ENCODE measurements at regions not wholly inside any gene's neighbourhood (a gene's known extent, or its start where the extent isn't known, plus 50 kb on each side); places are given as distances from the start of the nearest gene placed in this dataset.

DNA sequence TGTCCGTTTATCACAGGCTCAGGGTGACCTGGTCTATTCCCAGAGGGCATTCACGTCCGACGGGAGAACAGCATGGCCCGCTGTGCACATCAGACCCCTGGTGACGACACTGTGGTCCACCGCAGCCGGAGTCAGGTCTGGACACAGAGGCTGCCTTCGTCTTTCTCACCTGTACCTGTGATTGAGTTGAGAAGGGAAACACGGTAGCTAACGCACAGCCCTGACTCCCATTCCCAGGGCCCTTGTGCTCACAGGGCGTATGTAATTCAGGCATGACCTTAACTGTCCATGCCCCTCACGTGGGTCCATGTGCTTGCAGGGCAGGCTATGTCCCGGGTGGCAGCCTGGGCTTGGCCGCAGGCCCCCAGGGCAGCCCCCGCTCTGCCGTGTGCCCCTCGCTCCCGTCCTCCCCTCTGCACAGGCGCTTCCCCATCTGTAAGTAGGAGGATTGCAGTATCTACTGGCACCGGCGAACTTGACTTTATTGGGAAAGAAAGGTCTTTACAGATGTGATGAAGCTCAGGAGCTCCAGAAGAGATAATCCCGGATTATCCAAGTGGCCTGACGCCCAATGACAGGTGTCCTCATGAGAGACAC, 221.3 kb upstream of the TCERG1L start:
- no peak overlapping the region for H3K27ac Mint-ChIP-seq

DNA sequence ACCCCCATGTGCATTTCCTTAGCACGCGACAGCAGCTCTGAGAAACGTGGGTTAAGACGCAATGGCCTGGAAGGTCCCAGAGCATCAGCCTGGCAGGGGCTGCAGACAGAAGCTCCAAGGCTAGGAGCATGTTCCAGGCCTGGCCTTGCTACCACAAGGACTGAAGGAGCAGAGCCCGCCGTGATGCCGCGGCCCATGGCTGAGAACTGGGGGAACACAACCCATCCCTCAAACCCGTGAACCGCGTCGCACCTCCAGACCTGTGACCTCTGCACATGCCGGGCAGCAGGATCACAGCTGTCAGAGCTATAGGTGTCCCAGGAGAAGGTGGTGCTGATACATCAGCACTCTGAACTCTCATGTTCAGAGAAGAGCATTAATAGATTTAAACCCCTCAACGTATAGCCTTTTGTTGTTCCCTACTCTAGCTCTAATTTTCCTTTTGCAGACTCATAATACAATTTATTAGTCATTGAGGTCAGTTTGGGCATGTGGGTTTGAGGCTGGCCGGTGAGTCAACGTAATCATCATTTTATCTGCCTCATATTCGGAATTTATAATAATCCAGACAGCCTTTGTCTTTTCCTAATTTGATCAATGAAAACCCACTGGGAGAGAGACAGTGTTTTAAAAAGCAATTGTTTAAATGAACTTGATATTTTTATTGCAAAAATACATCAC, 222.5 kb upstream of the TCERG1L start:
- no peaks in the 10 kb centered on the region for H3K9me3 Mint-ChIP-seq
- H3K4me3 Mint-ChIP-seq = no peak overlapping the region
- no peaks in the 10 kb centered on the region for H3K36me3 Mint-ChIP-seq (ENCODE audit: low read depth)
- H3K27me3 Mint-ChIP-seq (ENCODE audit: low read depth) = no peaks in the 10 kb centered on the region
- no peak overlapping the region for H3K27ac Mint-ChIP-seq
- no peaks in the 10 kb centered on the region for H3K4me1 Mint-ChIP-seq (ENCODE audit: low read depth)

More for the DNA sequence above, 221.3 kb upstream of the TCERG1L start:
- H3K27me3 Mint-ChIP-seq (ENCODE audit: low read depth) = no peaks in the 10 kb centered on the region
- H3K4me3 Mint-ChIP-seq = no peak overlapping the region
- H3K36me3 Mint-ChIP-seq (ENCODE audit: low read depth) = no peaks in the 10 kb centered on the region
- H3K9me3 Mint-ChIP-seq = no peaks in the 10 kb centered on the region
- no peaks in the 10 kb centered on the region for H3K4me1 Mint-ChIP-seq (ENCODE audit: low read depth)

DNA sequence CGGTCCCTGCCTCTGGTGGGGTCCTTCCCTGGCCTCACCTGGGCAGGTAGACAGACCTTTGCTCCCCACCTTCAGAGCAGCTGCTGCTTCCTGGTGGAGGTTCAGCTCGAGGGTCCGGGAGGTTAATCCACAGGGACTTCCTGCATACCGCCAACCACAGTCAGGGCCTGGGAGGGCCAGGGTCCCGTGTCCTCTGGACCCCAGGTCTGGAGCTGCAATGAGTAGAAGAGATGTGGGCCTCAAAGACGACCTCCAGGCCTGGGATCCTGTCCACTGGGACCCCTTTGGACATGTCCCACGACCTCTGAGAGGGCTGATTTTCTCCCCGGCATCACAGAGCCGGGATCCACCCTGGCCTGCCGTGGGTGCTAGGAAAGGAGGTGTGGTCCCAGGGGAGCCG, 223.3 kb upstream of the TCERG1L start:
- no peaks in the 10 kb centered on the region for H3K4me1 Mint-ChIP-seq (ENCODE audit: low read depth)
- H3K27me3 Mint-ChIP-seq (ENCODE audit: low read depth) = no peaks in the 10 kb centered on the region
- H3K36me3 Mint-ChIP-seq (ENCODE audit: low read depth) = no peaks in the 10 kb centered on the region
- no peaks in the 10 kb centered on the region for H3K9me3 Mint-ChIP-seq
- H3K27ac Mint-ChIP-seq = no peak overlapping the region
- no peak overlapping the region for H3K4me3 Mint-ChIP-seq

DNA sequence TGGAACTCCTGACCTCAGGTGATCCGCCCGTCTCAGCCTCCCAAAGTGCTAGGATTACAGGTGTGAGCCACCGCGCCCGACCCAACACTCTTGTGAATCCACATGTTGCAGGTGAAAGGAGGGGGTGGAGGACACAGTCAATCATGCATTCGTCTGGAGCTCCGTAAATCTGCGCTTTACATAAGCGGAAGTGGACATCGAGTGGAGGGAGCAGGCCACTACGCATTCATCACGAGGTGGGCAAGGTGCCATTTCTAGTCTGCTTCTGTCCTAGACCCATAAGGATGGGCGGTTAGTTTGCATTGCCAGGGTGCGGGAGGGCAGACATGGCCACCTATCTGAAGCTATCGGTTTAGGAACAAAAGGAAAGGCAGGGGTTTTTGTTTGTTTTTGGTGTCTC, 225.2 kb upstream of the TCERG1L start:
- no peak overlapping the region for H3K4me3 Mint-ChIP-seq
- H3K4me1 Mint-ChIP-seq (ENCODE audit: low read depth) = no peaks in the 10 kb centered on the region
- H3K27me3 Mint-ChIP-seq (ENCODE audit: low read depth) = peaks cover 4% of the 10 kb centered on the region

DNA sequence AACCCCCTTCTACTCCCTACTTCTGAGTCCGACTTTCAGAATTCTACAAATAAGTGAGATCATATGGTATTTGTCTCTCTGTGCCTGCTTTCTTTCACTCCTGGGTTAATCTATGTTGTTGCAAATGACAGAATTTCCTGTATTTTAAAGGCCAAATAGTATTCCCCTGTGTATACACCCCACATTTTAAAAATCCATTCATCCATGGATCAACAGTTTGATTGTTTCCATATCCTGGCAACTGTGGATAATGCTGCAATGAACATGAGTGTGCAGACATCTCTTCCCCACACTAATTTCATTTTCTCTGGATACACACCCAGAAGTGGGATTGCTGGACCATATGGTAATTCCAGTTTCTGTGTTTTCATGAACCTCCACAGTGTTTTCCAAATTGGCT, 225.8 kb upstream of the TCERG1L start:
- no peak overlapping the region for H3K27ac Mint-ChIP-seq
- H3K4me3 Mint-ChIP-seq = no peak overlapping the region
- H3K9me3 Mint-ChIP-seq = no peaks in the 10 kb centered on the region
- no peaks in the 10 kb centered on the region for H3K4me1 Mint-ChIP-seq (ENCODE audit: low read depth)
- H3K27me3 Mint-ChIP-seq (ENCODE audit: low read depth) = peaks cover 4% of the 10 kb centered on the region
- no peaks in the 10 kb centered on the region for H3K36me3 Mint-ChIP-seq (ENCODE audit: low read depth)

More for the DNA sequence above, 225.2 kb upstream of the TCERG1L start:
- Mint-ChIP-seq H3K9me3 (no peaks in the 10 kb centered on the region), H3K27ac (no peak overlapping the region), H3K36me3 (ENCODE audit: low read depth) (no peaks in the 10 kb centered on the region)

DNA sequence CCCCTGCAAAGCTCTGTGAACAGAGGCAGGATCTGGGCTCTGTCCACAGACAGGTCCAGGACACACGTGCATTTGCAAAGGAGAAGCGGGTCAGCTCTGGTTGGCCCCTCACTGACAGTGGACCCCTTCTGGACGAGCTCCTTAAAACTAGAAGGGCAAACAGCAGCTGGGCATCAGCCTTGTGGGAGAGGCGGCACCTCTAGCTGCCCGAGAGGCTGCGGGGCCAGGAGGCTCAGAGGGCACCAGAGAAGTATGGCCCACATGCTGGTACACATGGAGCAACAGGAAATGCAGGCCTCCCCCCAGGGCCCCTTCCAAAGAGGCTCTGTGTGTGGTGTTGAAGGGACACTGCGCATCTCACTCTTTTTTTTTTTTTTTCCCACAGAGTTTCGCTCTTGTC, 233.0 kb upstream of the TCERG1L start:
- Mint-ChIP-seq H3K27me3 (ENCODE audit: low read depth) (peaks cover 4% of the 10 kb centered on the region), H3K4me3 (no peak overlapping the region)

DNA sequence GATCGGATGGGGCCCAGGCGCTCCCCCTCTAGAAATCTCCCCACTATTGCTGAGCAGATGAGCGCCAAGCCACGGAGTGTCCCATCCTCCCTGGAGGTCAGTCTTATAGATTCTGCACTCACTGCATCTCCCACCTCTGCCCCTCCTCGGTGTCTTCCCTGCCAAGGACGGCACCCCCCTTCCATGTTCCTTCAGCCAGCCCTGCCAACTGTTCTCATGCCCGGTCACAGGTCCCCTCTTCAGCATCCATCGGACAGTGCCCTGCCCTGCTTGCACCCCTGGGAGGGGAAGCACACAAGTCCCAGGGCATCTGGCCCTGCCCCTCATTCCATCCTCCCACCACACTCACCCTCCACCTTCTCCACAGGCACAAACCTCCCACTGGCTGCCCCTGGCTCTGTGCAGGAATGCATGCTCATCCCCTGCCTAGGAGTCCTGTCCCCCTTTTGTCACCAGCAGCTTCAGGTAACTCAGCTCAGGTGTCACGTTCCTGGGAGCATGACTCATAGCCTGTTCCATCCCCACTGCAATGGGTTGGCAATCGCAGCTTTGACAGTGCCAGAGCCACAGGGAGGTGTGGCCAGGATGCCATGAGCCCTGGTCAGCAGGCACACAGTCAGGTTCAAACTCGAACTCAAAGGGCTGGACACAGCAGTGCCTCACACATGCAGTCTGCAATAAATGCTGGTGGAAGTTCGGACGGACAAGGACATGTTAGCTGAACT, 234.7 kb upstream of the TCERG1L start:
- H3K4me1 Mint-ChIP-seq (ENCODE audit: low read depth) = no peaks in the 10 kb centered on the region
- no peak overlapping the region for H3K4me3 Mint-ChIP-seq
- H3K27ac Mint-ChIP-seq = no peak overlapping the region
- no peaks in the 10 kb centered on the region for H3K27me3 Mint-ChIP-seq (ENCODE audit: low read depth)
- H3K36me3 Mint-ChIP-seq (ENCODE audit: low read depth) = no peaks in the 10 kb centered on the region
- H3K9me3 Mint-ChIP-seq = no peaks in the 10 kb centered on the region

More for the DNA sequence above, 233.0 kb upstream of the TCERG1L start:
- Mint-ChIP-seq H3K4me1 (ENCODE audit: low read depth) (no peaks in the 10 kb centered on the region), H3K36me3 (ENCODE audit: low read depth) (no peaks in the 10 kb centered on the region), H3K27ac (no peak overlapping the region), H3K9me3 (no peaks in the 10 kb centered on the region)

DNA sequence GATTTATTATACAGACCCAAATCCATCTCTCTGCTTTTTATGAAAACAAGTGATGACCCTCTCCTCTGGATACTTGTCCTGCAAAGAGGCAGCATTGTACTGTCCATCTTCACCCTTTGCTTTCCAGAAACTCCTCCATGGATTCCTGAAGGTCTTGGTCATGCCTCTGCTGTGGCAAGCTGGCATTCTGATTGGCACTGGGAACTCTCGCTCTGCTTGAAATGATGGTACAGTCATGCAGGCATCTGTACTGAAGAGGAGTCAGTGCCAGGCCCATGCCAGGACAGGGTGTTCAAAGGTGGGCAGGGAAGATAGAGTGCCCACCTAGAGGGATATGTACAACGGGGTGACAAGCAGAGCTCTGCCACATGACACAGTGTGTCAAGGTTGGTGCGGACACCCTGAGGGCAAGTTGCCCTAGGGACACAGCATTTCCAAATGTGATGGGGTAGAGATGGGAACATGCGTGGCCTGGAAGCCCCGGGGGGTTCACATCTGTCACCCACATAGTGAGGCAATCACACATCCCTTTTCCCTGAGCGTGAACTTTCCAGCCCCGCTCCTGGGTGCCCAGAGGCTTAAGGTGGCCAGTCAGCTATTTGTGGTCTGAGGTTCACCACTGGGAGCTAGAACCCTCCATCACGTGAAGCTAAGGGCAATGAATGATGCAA, 235.7 kb upstream of the TCERG1L start:
- Mint-ChIP-seq H3K27me3 (ENCODE audit: low read depth) (no peaks in the 10 kb centered on the region), H3K9me3 (no peaks in the 10 kb centered on the region), H3K36me3 (ENCODE audit: low read depth) (no peaks in the 10 kb centered on the region), H3K4me3 (no peak overlapping the region), H3K4me1 (ENCODE audit: low read depth) (no peaks in the 10 kb centered on the region), H3K27ac (no peak overlapping the region)

DNA sequence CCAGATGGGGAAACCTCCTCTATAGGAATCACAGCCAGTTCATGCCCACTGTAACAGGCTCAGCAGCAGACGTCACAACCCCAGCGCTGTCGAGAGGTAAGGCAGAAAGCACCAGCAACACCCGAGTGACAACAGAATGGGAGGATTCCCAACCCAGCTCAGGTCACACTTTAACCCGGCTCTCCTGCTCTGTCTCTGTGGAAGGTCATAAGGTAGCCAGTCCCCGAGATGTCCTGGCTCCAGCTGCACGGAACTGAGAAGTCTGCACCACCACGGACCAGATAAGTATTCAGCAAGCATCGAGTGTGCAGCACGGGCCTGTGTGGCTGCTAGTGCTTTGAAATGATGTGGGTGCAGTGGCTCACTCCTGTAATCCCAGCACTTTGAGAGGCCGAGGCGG, 236.7 kb upstream of the TCERG1L start:
- H3K4me3 Mint-ChIP-seq = no peak overlapping the region
- H3K36me3 Mint-ChIP-seq (ENCODE audit: low read depth) = no peaks in the 10 kb centered on the region
- no peaks in the 10 kb centered on the region for H3K27me3 Mint-ChIP-seq (ENCODE audit: low read depth)
- H3K9me3 Mint-ChIP-seq = no peaks in the 10 kb centered on the region
- no peak overlapping the region for H3K27ac Mint-ChIP-seq
- no peaks in the 10 kb centered on the region for H3K4me1 Mint-ChIP-seq (ENCODE audit: low read depth)

DNA sequence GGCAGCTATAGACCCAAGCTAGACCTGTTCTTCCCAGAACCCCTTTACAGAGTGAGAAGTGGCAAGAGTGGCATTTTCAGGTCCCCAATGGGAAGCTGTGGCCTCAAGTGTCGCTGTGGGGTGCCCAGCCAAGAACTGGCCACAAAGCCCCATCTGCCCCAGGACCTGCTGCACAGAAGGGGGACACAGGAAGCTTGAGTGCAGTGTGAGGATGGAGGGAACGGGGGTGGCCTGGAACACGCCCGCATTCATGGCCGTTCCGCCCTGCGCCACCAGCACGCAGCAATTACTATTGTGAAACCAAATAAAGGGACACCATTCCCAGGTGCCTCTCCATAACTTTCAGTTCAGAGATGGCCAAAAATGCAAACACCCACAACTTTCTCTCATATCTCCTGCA, 237.6 kb upstream of the TCERG1L start:
- no peak overlapping the region for H3K27ac Mint-ChIP-seq
- no peaks in the 10 kb centered on the region for H3K4me1 Mint-ChIP-seq (ENCODE audit: low read depth)
- no peaks in the 10 kb centered on the region for H3K9me3 Mint-ChIP-seq
- no peaks in the 10 kb centered on the region for H3K36me3 Mint-ChIP-seq (ENCODE audit: low read depth)
- H3K27me3 Mint-ChIP-seq (ENCODE audit: low read depth) = no peaks in the 10 kb centered on the region
- no peak overlapping the region for H3K4me3 Mint-ChIP-seq

DNA sequence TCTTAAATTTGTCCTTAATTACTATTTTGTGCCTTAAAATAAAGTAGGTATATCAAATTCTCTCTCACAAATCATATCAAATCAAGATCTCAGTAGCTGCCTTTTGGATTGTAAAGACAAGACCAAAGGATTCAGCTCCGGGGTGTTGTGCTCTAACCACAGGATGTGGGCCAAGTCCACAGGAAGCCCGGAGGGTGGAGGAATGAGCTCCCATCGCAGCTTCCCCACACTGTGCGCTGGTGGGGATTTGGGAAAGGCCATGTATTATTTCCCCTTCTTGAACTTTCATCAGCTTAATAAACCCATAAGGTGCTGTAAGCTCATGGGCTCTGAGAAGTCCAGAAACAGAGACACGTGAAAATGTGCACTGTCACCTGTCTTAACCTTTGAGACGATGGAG, 241.6 kb upstream of the TCERG1L start:
- Mint-ChIP-seq H3K4me1 (ENCODE audit: low read depth) (no peaks in the 10 kb centered on the region), H3K27ac (no peak overlapping the region), H3K36me3 (ENCODE audit: low read depth) (no peaks in the 10 kb centered on the region), H3K4me3 (no peak overlapping the region), H3K9me3 (no peaks in the 10 kb centered on the region), H3K27me3 (ENCODE audit: low read depth) (no peaks in the 10 kb centered on the region)

DNA sequence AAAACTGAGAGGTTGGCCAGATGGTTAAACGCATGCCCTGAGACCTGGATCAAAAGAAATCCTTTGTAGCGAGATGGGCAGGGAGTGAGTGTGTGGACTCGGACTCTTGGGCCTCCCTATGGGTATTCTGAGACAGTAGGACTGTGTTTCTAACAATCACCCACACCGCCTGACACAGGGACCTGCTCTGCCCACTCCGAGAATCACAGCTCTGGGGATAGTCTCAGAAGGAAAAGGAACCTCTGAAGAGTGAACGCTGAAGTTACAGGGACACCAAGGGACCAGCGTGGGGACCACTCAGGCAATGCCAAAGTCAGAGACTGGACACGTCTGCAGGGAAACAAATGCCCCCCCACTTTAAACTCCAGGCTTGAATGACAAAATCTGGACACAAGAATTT, 242.1 kb upstream of the TCERG1L start:
- no peaks in the 10 kb centered on the region for H3K9me3 Mint-ChIP-seq
- no peaks in the 10 kb centered on the region for H3K4me1 Mint-ChIP-seq (ENCODE audit: low read depth)
- H3K27ac Mint-ChIP-seq = no peak overlapping the region
- H3K27me3 Mint-ChIP-seq (ENCODE audit: low read depth) = no peaks in the 10 kb centered on the region
- no peaks in the 10 kb centered on the region for H3K36me3 Mint-ChIP-seq (ENCODE audit: low read depth)
- no peak overlapping the region for H3K4me3 Mint-ChIP-seq

DNA sequence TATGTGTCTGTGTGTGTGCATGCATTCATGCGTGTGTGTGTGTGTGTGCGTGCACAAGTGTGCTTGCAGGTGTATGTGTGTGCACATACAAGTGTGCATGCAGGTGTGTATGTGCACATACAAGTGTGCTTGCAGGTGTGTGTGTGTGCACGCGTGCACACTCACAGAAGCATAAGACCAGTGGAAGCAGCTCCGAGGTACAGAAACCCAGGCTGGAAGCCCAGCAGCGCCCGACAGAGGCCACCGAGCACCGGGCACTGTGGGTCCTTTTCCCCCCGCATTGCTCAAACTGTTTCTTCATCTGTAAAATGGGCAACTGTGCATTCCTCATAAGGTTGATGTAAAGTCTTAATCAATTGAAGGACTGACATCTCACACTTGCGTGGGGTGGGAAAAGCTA, 243.3 kb upstream of the TCERG1L start:
- Mint-ChIP-seq H3K9me3 (no peaks in the 10 kb centered on the region), H3K4me3 (no peak overlapping the region), H3K4me1 (ENCODE audit: low read depth) (no peaks in the 10 kb centered on the region), H3K27me3 (ENCODE audit: low read depth) (no peaks in the 10 kb centered on the region), H3K36me3 (ENCODE audit: low read depth) (no peaks in the 10 kb centered on the region), H3K27ac (no peak overlapping the region)

DNA sequence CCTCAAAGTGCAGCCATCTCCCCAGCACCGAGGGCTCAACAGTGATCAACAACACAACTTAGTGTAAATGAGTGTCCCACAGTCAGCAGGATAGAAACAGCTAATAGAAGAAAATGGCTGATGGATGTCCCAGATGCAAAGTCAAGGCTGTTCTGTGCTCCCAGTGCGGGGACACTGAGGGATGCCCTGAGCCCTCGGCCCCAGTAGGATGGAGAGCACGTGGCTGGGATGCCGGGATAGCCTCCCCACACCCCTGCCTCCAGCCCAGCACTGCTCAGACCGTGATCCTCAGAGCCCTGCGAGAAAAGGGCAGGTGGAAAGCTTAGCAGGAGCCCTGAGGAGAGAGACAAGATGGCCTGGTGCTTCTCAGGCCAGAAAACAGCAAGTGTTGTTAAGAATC, 243.9 kb upstream of the TCERG1L start:
- Mint-ChIP-seq H3K9me3 (no peaks in the 10 kb centered on the region), H3K27ac (no peak overlapping the region), H3K4me1 (ENCODE audit: low read depth) (no peaks in the 10 kb centered on the region), H3K4me3 (no peak overlapping the region), H3K27me3 (ENCODE audit: low read depth) (no peaks in the 10 kb centered on the region), H3K36me3 (ENCODE audit: low read depth) (no peaks in the 10 kb centered on the region)
